ENCODE measurements at regions not wholly inside any gene's neighbourhood (a gene's known extent, or its start where the extent isn't known, plus 50 kb on each side); places are given as distances from the start of the nearest gene placed in this dataset.
A peak's percentile ranks its signal among the peaks of the same experiment; 100 is the strongest.

DNA sequence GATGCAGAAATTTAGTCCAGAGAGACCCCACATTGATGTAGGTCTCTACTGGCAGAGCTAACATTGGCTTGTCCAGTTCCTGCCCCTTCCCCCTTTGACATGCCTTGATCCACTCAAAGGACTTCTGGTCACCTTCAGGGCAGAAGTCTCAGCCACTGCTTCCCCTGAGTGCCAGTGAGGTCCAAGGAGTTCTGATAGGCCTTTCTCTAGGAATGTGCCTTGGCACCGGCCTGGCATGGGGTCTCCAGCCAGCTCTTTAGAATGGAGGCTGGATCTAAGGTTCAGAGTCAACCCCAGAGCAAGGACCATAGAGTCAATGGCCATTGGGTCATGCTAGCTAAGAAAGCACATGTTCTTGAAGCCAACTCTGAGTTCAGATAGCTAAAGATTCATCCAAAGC lies 88.6 kb upstream of the PJA1 start:
- no peak for DNase-seq
- ATAC-seq, result no peak
- intact Hi-C loops (cut with micrococcal nuclease), result no loop called here

- DNase-seq (no peak), ATAC-seq (no peak)
These were observed 78.0 kb upstream of the PJA1 start for GRCh38 chrX:69243276-69243675.

GRCh38 chrX:69238887-69239231 lies 73.6 kb upstream of the PJA1 start:
- ATAC-seq (peak; percentile 95), DNase-seq (peak; percentile 39)
- intact Hi-C loops (cut with micrococcal nuclease), result no loop called here

More at GRCh38 chrX:69243276-69243675, 78.0 kb upstream of the PJA1 start:
- intact Hi-C loops (cut with micrococcal nuclease), result no loop called here

DNA sequence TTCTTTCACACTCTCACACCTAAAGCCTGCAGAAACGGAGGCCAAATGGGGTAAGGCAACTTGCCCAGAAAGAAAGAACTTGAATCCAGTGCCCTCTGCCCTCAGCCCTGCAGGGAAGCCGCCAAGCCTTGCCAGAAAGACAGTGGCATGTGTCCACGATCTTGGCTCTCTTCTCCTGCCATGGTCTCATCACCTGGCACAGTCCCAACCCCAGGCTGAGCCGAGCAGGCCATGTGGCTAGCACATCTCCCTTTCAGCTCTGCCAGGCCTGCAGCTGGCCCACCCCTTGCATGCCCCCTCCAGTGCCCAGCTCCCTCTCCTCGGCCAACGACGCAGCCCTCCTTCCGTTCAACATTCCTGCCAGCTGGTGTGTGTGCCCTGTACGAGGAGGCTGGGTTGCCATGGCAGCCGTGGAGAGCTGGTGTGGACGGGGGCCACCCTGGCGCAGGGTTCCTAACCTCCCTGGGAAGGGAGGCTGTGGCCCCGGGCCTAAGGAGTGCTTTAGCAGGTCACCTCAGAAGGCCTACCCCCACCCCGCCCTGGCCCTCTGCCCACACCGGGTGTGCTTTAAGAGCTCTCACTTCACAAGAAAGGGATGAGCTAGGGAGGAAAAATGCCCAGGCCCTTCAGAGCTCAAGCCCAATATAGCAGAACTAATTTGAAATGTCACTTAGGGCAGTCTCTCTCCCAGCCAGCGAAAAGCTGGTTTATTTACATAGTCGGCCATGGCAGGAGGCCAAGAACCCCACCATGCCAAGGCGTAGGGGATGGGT lies 73.0 kb upstream of the PJA1 start:
- ATAC-seq (peak; percentile 89), DNase-seq (peak; percentile 65)
- intact Hi-C loops (cut with micrococcal nuclease), result no loop called here

DNA sequence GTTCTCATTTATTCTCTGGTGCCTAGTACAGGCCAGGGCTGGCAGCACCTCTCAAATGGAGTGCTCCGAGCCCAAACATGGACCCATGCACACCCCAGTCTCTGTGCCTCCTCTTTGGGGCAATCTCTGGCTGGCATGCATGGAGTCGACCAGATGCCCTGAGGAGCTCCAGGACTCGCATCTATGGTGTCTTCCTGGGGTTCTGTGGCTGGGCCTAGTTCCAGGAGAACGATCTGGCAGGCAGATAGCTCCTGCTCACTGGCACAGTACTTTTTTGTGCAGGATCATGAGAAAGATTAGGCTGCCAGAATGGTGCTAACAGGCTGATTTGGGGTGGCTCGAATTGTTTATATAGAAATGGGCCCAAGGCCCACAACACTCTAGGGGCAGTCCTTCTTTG lies 72.0 kb upstream of the PJA1 start:
- ATAC-seq, result no peak
- intact Hi-C loops (cut with micrococcal nuclease), result no loop called here
- no peak for DNase-seq

GRCh38 chrX:69236641-69237040 lies 71.4 kb upstream of the PJA1 start:
- intact Hi-C loops (cut with micrococcal nuclease), result no loop called here
- DNase-seq (no peak), ATAC-seq (no peak)

DNA sequence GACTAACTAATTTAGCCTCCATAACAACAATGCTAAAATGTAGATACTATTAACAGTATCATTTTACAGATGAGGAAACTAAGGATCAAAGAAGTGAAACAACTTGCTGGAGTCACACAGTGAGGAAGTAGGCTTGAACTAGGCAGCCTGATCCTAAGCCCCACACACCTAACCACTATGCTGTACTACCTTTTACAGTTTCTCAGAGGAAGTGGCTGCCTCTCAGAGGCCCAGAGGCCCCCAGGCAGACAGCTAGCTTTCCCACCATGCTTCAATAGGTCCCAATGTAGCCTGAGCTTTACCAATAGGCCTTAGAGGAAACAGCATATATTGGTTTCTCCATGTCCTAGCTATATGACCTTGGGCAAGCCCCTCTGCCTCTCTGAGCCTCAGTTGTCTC lies 69.4 kb upstream of the PJA1 start:
- DNase-seq, result no peak
- intact Hi-C loops (cut with micrococcal nuclease), result no loop called here
- no peak for ATAC-seq

- DNase-seq (no peak), ATAC-seq (peak; percentile 27)
- intact Hi-C loops (cut with micrococcal nuclease), result no loop called here
These were observed 67.7 kb upstream of the PJA1 start for GRCh38 chrX:69232945-69233344.

GRCh38 chrX:69231903-69232302 lies 66.7 kb upstream of the PJA1 start:
- ATAC-seq (no peak), DNase-seq (no peak)
- intact Hi-C loops (cut with micrococcal nuclease), result no loop called here

GRCh38 chrX:69229436-69229835 lies 64.2 kb upstream of the PJA1 start:
- ATAC-seq (no peak), DNase-seq (no peak)
- intact Hi-C loops (cut with micrococcal nuclease), result no loop called here

DNA sequence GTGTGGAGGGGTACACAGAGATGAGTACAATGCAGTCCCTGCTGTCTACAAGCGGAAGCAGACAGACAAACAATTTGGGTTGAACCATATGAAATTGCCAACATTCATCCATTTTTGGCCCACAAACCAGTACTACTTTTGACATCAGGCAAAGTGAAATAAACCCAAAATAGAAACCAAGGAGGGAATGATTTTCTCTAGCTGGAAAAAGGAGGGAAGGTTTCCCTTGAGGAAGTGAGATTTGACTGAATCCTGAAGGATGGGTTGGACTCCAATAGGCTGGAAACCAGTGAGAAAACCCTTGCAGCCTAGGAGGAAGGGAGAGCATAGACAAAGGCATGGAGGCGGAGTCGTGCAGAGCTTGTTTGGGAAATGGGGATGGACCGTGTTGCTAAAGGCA lies 63.5 kb upstream of the PJA1 start:
- no peak for ATAC-seq
- intact Hi-C loops (cut with micrococcal nuclease), result no loop called here
- DNase-seq, result no peak

- DNase-seq (no peak), ATAC-seq (no peak)
- intact Hi-C loops (cut with micrococcal nuclease), result no loop called here
These were observed 61.4 kb upstream of the PJA1 start for GRCh38 chrX:69226459-69227158.

DNA sequence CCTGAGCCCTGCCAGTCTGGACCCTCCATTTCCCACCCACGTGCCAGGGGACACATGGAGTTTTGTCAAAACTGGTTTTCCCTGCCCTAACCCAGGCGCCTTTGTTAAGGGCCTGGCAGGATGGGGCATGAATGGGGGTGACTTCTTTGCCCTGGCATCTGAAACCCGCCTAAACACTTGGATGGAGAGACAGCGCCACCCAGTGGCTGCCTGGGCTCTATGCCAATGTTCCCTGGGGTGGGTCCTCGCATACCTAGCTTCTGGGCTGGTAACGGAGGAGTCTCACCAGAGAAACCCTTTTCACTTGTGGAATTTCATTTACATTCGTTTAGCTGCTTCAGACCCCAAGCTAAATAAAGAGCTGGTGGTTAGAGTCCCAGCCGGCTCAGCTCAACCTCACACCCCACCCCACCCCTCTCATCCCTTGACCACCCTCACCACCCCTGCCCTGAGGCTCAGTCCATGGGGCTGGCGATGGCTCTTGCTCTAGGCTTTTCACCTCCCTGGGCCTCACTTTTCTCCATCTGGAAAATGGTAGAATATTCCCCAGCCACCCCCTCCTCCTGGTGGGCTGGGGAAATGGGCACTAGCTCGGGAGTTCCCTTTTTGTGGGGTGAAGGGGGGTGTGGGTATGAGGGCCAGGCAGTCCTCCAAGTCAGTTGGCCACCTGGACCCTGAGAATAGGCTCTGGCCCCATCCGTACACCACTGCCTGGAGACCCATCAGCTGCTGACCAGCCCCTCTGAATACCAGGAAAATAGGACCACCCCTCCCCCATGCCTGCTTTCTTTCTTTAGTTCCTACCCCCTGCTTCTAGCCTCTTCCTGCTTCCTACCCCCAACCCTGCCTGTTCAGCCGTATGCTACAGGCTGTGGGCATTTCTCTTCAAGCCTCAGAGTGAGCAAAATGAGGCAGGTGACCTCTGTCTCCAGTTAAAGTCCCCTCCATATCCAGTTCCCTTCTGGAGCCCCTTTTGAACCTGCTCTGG lies 57.1 kb upstream of the PJA1 start:
- ATAC-seq (peak; percentile 88), DNase-seq (peak; percentile 78)
- intact Hi-C loops (cut with micrococcal nuclease), result no loop called here

GRCh38 chrX:69221239-69222102 lies 56.2 kb upstream of the PJA1 start:
- DNase-seq (no peak), ATAC-seq (no peak)
- intact Hi-C loops (cut with micrococcal nuclease), result no loop called here

GRCh38 chrX:69218407-69218997 lies 53.2 kb upstream of the PJA1 start:
- ATAC-seq (no peak), DNase-seq (no peak)
- intact Hi-C loops (cut with micrococcal nuclease), result no loop called here

DNA sequence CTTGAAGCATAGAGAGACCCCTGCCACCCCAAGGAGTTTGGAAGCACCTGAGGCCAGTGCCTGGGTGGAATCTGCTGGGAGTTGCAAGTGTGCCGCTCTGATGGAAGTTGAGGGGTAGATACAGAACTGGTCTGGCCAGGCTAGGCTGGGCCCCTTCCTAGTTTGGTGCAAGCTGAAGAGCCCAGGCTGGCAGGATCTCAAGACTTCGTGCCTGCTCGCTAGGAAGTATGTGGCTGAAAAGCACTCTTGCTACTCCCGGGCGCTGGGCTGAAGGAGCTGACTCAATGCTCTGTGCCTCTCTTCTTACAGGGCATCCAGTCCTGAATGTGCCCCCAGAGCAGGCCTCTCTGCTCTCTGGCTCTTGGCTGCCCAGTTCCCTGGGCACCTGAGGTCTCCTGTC lies 51.7 kb upstream of the PJA1 start:
- intact Hi-C loops (cut with micrococcal nuclease), result no loop called here
- ATAC-seq (peak; percentile 56), DNase-seq (peak; percentile 35)

- ATAC-seq (no peak), DNase-seq (no peak)
- intact Hi-C loops (cut with micrococcal nuclease), result no loop called here
These were observed 51.2 kb upstream of the PJA1 start for GRCh38 chrX:69216446-69216845.

DNA sequence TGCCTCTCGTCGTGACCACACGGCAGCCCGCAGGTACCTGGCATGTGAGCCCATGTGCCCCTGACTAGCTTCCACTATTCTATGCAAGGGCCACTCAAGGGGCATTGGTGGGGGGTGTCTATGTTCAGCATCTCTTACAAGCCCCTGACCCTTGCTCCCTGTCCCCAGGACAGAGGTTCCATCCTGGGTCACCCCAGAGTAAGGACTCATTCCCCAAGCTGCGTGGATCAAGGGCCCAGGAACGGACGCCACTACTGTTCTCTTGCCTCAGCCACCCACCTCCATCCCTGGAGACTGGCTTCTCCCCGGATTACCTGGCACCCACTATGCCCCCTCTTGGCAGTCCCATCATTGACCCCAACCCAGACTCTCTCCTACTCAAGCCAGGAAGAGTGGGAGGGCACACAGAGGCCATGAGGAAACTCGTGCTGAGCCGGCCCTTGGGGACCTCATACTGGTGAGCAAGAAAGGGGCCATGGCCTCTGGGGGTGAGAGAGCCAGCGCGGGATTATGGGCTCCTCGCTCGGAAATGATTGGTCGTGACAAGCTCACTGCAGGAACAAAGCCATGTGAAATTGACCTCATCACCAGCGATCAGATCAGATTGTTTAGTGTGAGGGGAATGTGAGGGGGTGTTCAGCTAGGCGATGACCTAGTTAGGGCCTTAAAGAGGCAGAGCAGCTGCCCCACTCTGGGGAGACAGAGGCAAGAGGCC lies 50.1 kb upstream of the PJA1 start:
- ATAC-seq, result no peak
- no peak for DNase-seq
- intact Hi-C loops (cut with micrococcal nuclease), result no loop called here

Measured in left ventricle myocardium superior (tissue), 1 donor.